GM12878 (cell line): ENCODE measurements at regions not wholly inside any gene's neighbourhood (a gene's known extent, or its start where the extent isn't known, plus 50 kb on each side); places are given as distances from the start of the nearest gene placed in this dataset.

Experiments
- ATAC-seq: fragments of 200-7000 bp; cut with Tn5 transposase; 3 replicates; pipeline ENCODE4 v1.9.1; 2020; ENCODE audit warnings: mild to moderate bottlenecking, moderate library complexity
- BruUV-seq: library from RNA; stranded (reverse); fragments of 400-500 nt; replicated peaks from 2 replicates; lab custom pipeline; 2021; lab: Mats Ljungman, UMichigan
- CTCF ChIA-PET: fragments of 300-600 bp; sonication (Branson Sonifier 250); formaldehyde crosslinking; extraction: SDS; loops from one replicate; lab custom pipeline; 2021; ENCODE audit warnings: inconsistent platforms; lab: Yijun Ruan, JAX
- POLR2A ChIA-PET: fragments of 350-600 bp; formaldehyde crosslinking; extraction: SDS; loops from one replicate; lab custom pipeline; 2021; ENCODE audit warnings: inconsistent platforms; lab: Charles Lee
- RAD21 ChIA-PET: fragments of 300-600 bp; sonication (Branson Sonifier 250); formaldehyde crosslinking; loops from one replicate; lab custom pipeline; 2023; ENCODE audit warnings: antibody characterized with exemption; ENCODE audit not compliant: unreplicated experiment; lab: Charles Lee
- SMC1A ChIA-PET: fragments of 300-600 bp; sonication (Branson Sonifier 250); formaldehyde crosslinking; loops from one replicate; lab custom pipeline; 2023; ENCODE audit not compliant: unreplicated experiment, uncharacterized antibody; lab: Charles Lee
- DNase-seq: peaks from one replicate; pipeline ENCODE4 v3.0.0-alpha.2; 2011; ENCODE audit warnings: low read depth, low spot score
- FAIRE-seq: peaks from 3 replicates; lab custom pipeline; 2011; peaks lifted over from hg19 to GRCh38; lab: Jason Lieb, UNC
- H2AFZ ChIP-seq: 2 replicates; pipeline ENCODE4 v1.6.0; 2011; ENCODE audit warnings: low read depth, low read length, control low read depth; ENCODE audit not compliant: control insufficient read depth
- H3K27ac ChIP-seq: 2 replicates; pipeline ENCODE4 v1.5.1; 2011; ENCODE audit warnings: control low read depth; ENCODE audit not compliant: control insufficient read depth, insufficient read depth
- H3K27me3 ChIP-seq, 2 experiments: replicated peaks in 1 of 2; 2 replicates each; pipeline versions ENCODE4 v1.6.0 to v1.6.1; 2011; ENCODE audit warnings: low read length in 1 of 2; ENCODE audit not compliant: control insufficient read depth in 2 of 2, insufficient read depth in 2 of 2
- H3K36me3 ChIP-seq, 2 experiments: 2 replicates each; pipeline ENCODE4 v1.5.1; 2011; ENCODE audit warnings: low read length in 1 of 2; ENCODE audit not compliant: control insufficient read depth in 2 of 2, insufficient read depth in 2 of 2
- H3K4me1 ChIP-seq: 2 replicates; pipeline ENCODE4 v1.6.1; 2011; ENCODE audit warnings: mild to moderate bottlenecking, low read length, moderate library complexity, mixed read lengths; ENCODE audit not compliant: control insufficient read depth, insufficient read depth
- H3K4me2 ChIP-seq: 2 replicates; pipeline ENCODE4 v1.6.0; 2011; ENCODE audit warnings: control low read depth; ENCODE audit not compliant: control insufficient read depth, insufficient read depth
- H3K4me3 ChIP-seq: fragments of 200-600 bp; sonication (generic); 2 replicates; pipeline ENCODE4 v1.5.1; 2016
- H3K79me2 ChIP-seq: 2 replicates; pipeline ENCODE4 v1.6.0; 2011; ENCODE audit warnings: low read length; ENCODE audit not compliant: control insufficient read depth, insufficient read depth
- H3K9ac ChIP-seq: 2 replicates; pipeline ENCODE4 v1.8.0; 2011; ENCODE audit warnings: low read length, control low read depth, mixed read lengths; ENCODE audit not compliant: control insufficient read depth, insufficient read depth
- H3K9me3 ChIP-seq: replicated peaks from 3 replicates; pipeline ENCODE4 v1.5.1; 2011; ENCODE audit warnings: mild to moderate bottlenecking, low read length; ENCODE audit not compliant: control insufficient read depth, insufficient read depth
- H4K20me1 ChIP-seq: 2 replicates; pipeline ENCODE4 v1.6.0; 2011; ENCODE audit not compliant: control insufficient read depth, insufficient read depth
- BMI1 ChIP-seq: fragments of 450-650 bp; IDR thresholded peaks from 2 replicates; pipeline ENCODE4 v1.6.1; 2016; ENCODE audit warnings: mild to moderate bottlenecking, moderate library complexity, borderline replicate concordance
- CBX3 ChIP-seq: fragments of 200-600 bp; sonication (generic); IDR thresholded peaks from 2 replicates; pipeline ENCODE4 v1.6.1; 2016; ENCODE audit warnings: low read depth, borderline replicate concordance
- E2F4 ChIP-seq: IDR thresholded peaks from 2 replicates; pipeline ENCODE4 v1.6.1; 2012; ENCODE audit warnings: low read depth, low read length, improper control_type of control experiment
- EGR1 ChIP-seq, 2 experiments: IDR thresholded peaks; 1 replicate in 1 of 2; 2 replicates in 1 of 2; pipeline ENCODE4 v1.6.1; 2011 to 2012; ENCODE audit warnings: low read depth in 2 of 2, low read length in 2 of 2, borderline replicate concordance in 1 of 2, mild to moderate bottlenecking in 1 of 2, moderate library complexity in 1 of 2
- EP300 ChIP-seq, 2 experiments: fragments of 150-350 bp in 1 of 2; IDR thresholded peaks; 2 replicates each; pipeline ENCODE4 v1.6.1; 2011 to 2012; ENCODE audit warnings: low read depth in 2 of 2, low read length in 2 of 2, borderline replicate concordance in 1 of 2, improper control_type of control experiment in 1 of 2, inconsistent platforms in 1 of 2; ENCODE audit not compliant: control insufficient read depth in 1 of 2
- KDM1A ChIP-seq: fragments of 200-600 bp; sonication (generic); IDR thresholded peaks from 2 replicates; pipeline ENCODE4 v1.6.1; 2016; ENCODE audit warnings: borderline replicate concordance
- MYC ChIP-seq: IDR thresholded peaks from 2 replicates; pipeline ENCODE4 v1.6.1; 2011; ENCODE audit warnings: mild to moderate bottlenecking, low read length, moderate library complexity, inconsistent platforms; ENCODE audit not compliant: insufficient read depth, insufficient replicate concordance, insufficient read length, severe bottlenecking
- POLR2AphosphoS2 ChIP-seq: IDR thresholded peaks from 2 replicates; pipeline ENCODE4 v1.6.1; 2011; ENCODE audit warnings: low read depth, mild to moderate bottlenecking, low read length, improper control_type of control experiment, moderate library complexity
- PRDM15 ChIP-seq: fragments of 450-650 bp; formaldehyde crosslinking; IDR thresholded peaks from 2 replicates; pipeline ENCODE4 v1.4.0; 2020; ENCODE audit warnings: mild to moderate bottlenecking, moderate library complexity
- TCF7 ChIP-seq: IDR thresholded peaks from 2 replicates; pipeline ENCODE4 v1.6.1; 2014; ENCODE audit warnings: antibody characterized with exemption, borderline replicate concordance
- USF1 ChIP-seq: IDR thresholded peaks from 2 replicates; pipeline ENCODE4 v1.6.1; 2011; ENCODE audit warnings: borderline replicate concordance, low read depth, mild to moderate bottlenecking, moderate library complexity, mixed read lengths, low read length; ENCODE audit not compliant: insufficient read depth; ENCODE audit errors: extremely low read length
- YY1 ChIP-seq: IDR thresholded peaks from 2 replicates; pipeline ENCODE4 v1.6.1; 2011; ENCODE audit warnings: low read depth, mild to moderate bottlenecking, low read length
- ZBTB4 ChIP-seq: fragments of 450-650 bp; formaldehyde crosslinking; IDR thresholded peaks from 2 replicates; pipeline ENCODE4 v1.4.0; 2022; ENCODE audit warnings: mild to moderate bottlenecking, moderate library complexity
- ZNF217 ChIP-seq: fragments of 450-650 bp; IDR thresholded peaks from 2 replicates; pipeline ENCODE4 v1.6.1; 2017; ENCODE audit warnings: antibody characterized with exemption, mild to moderate bottlenecking
- ZZZ3 ChIP-seq: IDR thresholded peaks from 2 replicates; pipeline ENCODE4 v1.6.1; 2011; ENCODE audit warnings: low read depth; ENCODE audit not compliant: control insufficient read depth, insufficient read length
- WGBS: methylation state at CpG from one replicate; pipeline ENCODE4 v1.1.6; 2016; ENCODE audit warnings: low lambda C conversion rate; ENCODE audit not compliant: insufficient replicate concordance, insufficient coverage; ENCODE audit errors: missing lambda C conversion rate; 5-methylcytosine and 5-hydroxymethylcytosine counted together
- in situ Hi-C: fragments of 300-500 bp; cut with MboI; formaldehyde crosslinking; loops from 9 replicates; pipeline ENCODE4 v1.14.3; 2018; ENCODE audit warnings: mixed read lengths
- intact Hi-C: fragments of 100-400 bp; cut with micrococcal nuclease; formaldehyde crosslinking; loops from one replicate; pipeline ENCODE4 v1.14.2; 2022; ENCODE audit not compliant: unreplicated experiment

- FAIRE-seq (no peak), ATAC-seq (no peak)
Observed at GRCh38 chr1:11426617-11427016, 52.3 kb upstream of the DISP3 start.

More at GRCh38 chr1:11426617-11427016, 52.3 kb upstream of the DISP3 start:
- Histone ChIP-seq H2AFZ (no peak overlapping the region), H4K20me1 (no peaks in the 10 kb centered on the region), H3K27ac (no peak overlapping the region), H3K9ac (no peak overlapping the region), H3K79me2 (no peaks in the 10 kb centered on the region), H3K27me3 (peaks cover 0 to 2% of the 10 kb centered on the region in 2 experiments; a peak in 1 of 4 replicates), H3K4me1 (no peaks in the 10 kb centered on the region), H3K36me3 (no peaks in the 10 kb centered on the region), H3K9me3 (no peaks in the 10 kb centered on the region; the same call in 2 of the 3 replicates), H3K4me3 (no peak overlapping the region), H3K4me2 (no peak overlapping the region)
- no peak for DNase-seq
- intact Hi-C loops (no loop called here), in situ Hi-C loops (no loop called here)
- ChIA-PET RAD21 (no interaction called here), CTCF (no interaction called here), SMC1A (no interaction called here), POLR2A (no interaction called here)
- no TSS peak for BruUV-seq
- 12% methylated on average over 4 of the region's 4 CpGs for WGBS
- TF ChIP-seq KDM1A, result no peak
- TF ChIP-seq EGR1 (IDR thresholded peaks at IDR 0.05; ENCODE audit: borderline replicate concordance in 1 of 2, low read depth in 2 of 2, low read length in 2 of 2), result no peak
- no peak for TF ChIP-seq ZZZ3
- TF ChIP-seq BMI1, result no peak
- no peak for TF ChIP-seq ZBTB4
- TF ChIP-seq TCF7, result no peak
- no peak for TF ChIP-seq EP300 (IDR thresholded peaks at IDR 0.05; ENCODE audit: borderline replicate concordance in 1 of 2, control insufficient read depth in 1 of 2, low read depth in 2 of 2, low read length in 2 of 2)
- no peak for TF ChIP-seq MYC
- TF ChIP-seq USF1, result no peak
- no peak for TF ChIP-seq ZNF217
- no peak for TF ChIP-seq E2F4
- TF ChIP-seq PRDM15 (CRISPR knock-in tag), result no peak
- no peak for TF ChIP-seq POLR2AphosphoS2
- TF ChIP-seq YY1, result no peak
- no peak for TF ChIP-seq CBX3
